ENCODE measurements at regions not wholly inside any gene's neighbourhood (a gene's known extent, or its start where the extent isn't known, plus 50 kb on each side); places are given as distances from the start of the nearest gene placed in this dataset.

GRCh38 chr4:34047363-34047762, 2197.0 kb downstream of the ARAP2 start:
- Histone ChIP-seq H3K9me3 (no peaks in the 10 kb centered on the region), H3K27ac (no peak overlapping the region), H3K4me3 (no peak overlapping the region), H3K27me3 (no peaks in the 10 kb centered on the region), H3K36me3 (no peaks in the 10 kb centered on the region), H3K4me1 (no peaks in the 10 kb centered on the region)
- intact Hi-C loops (cut with DNase I; ENCODE audit: low total_unique reads), result no loop called here
- DNase-seq, result no peak
- TF ChIP-seq CTCF (IDR thresholded peaks at IDR 0.05), result no peak
- TF ChIP-seq EP300 (IDR thresholded peaks at IDR 0.05), result no peak
- TF ChIP-seq POLR2AphosphoS5 (IDR thresholded peaks at IDR 0.05), result no peak
- TF ChIP-seq POLR2A (IDR thresholded peaks at IDR 0.05), result no peak
- 56 to 76% (median 65%) methylated on average over 3 of the region's 3 CpGs for WGBS, 5 donors

- no peak for TF ChIP-seq CTCF (IDR thresholded peaks at IDR 0.05)
- no peak for TF ChIP-seq EP300 (IDR thresholded peaks at IDR 0.05)
- TF ChIP-seq POLR2A (IDR thresholded peaks at IDR 0.05), result no peak
- no peak for TF ChIP-seq POLR2AphosphoS5 (IDR thresholded peaks at IDR 0.05)
- 43 to 77% (median 71%) methylated on average over 2 of the region's 2 CpGs for WGBS, 5 donors
These were observed 2178.2 kb downstream of the ARAP2 start for GRCh38 chr4:34066126-34066525.

GRCh38 chr4:34091451-34091850, 2152.9 kb downstream of the ARAP2 start:
- no peaks in the 10 kb centered on the region for H3K27me3 ChIP-seq
- TF ChIP-seq CTCF (IDR thresholded peaks at IDR 0.05), result no peak
- no peak for TF ChIP-seq POLR2A (IDR thresholded peaks at IDR 0.05)
- no peak for TF ChIP-seq EP300 (IDR thresholded peaks at IDR 0.05)
- TF ChIP-seq POLR2AphosphoS5 (IDR thresholded peaks at IDR 0.05), result no peak
- no peak for DNase-seq
- intact Hi-C loops (cut with DNase I; ENCODE audit: low total_unique reads), result no loop called here
- H3K4me3 ChIP-seq, result no peak overlapping the region
- no peak overlapping the region for H3K27ac ChIP-seq
- no peaks in the 10 kb centered on the region for H3K4me1 ChIP-seq
- H3K36me3 ChIP-seq, result no peaks in the 10 kb centered on the region
- 65 to 73% (median 70%) methylated on average over 1 of the region's 1 CpG for WGBS, 5 donors
- H3K9me3 ChIP-seq, result no peaks in the 10 kb centered on the region

More at GRCh38 chr4:34066126-34066525, 2178.2 kb downstream of the ARAP2 start:
- Histone ChIP-seq H3K4me3 (no peak overlapping the region), H3K9me3 (no peaks in the 10 kb centered on the region), H3K36me3 (no peaks in the 10 kb centered on the region), H3K4me1 (no peaks in the 10 kb centered on the region), H3K27ac (no peak overlapping the region), H3K27me3 (no peaks in the 10 kb centered on the region)
- DNase-seq, result no peak
- intact Hi-C loops (cut with DNase I; ENCODE audit: low total_unique reads), result no loop called here

GRCh38 chr4:34094114-34094513, 2150.2 kb downstream of the ARAP2 start:
- no peaks in the 10 kb centered on the region for H3K4me1 ChIP-seq
- H3K9me3 ChIP-seq, result no peaks in the 10 kb centered on the region
- intact Hi-C loops (cut with DNase I; ENCODE audit: low total_unique reads), result no loop called here
- no peak for TF ChIP-seq POLR2AphosphoS5 (IDR thresholded peaks at IDR 0.05)
- TF ChIP-seq EP300 (IDR thresholded peaks at IDR 0.05), result no peak
- no peak for TF ChIP-seq CTCF (IDR thresholded peaks at IDR 0.05)
- TF ChIP-seq POLR2A (IDR thresholded peaks at IDR 0.05), result no peak
- no peak overlapping the region for H3K27ac ChIP-seq
- no peaks in the 10 kb centered on the region for H3K27me3 ChIP-seq
- no peaks in the 10 kb centered on the region for H3K36me3 ChIP-seq
- H3K4me3 ChIP-seq, result no peak overlapping the region
- no peak for DNase-seq

Measured in stomach (tissue), 8 donors.